ENCODE measurements at regions not wholly inside any gene's neighbourhood (a gene's known extent, or its start where the extent isn't known, plus 50 kb on each side); places are given as distances from the start of the nearest gene placed in this dataset.

DNA sequence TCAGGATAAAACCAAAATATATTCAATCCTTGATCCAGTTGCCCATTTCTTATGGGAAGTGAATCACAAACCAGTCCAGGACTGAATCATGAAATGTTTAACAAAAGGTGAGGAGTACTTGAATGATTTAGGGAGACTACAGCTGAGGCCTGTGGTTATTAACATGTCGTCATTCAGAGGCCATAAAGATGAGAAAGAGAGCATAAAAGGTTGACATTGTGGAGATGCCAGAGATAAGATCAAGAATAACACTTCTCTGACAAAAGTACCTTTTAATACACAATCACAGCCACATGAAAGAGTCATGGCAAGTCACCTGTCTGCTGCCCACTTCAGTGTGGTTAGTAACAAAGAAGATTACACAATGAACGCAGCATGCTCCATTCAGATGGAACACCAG lies 1195.7 kb upstream of the SORCS1 start:
- TF ChIP-seq, protein P1, sequence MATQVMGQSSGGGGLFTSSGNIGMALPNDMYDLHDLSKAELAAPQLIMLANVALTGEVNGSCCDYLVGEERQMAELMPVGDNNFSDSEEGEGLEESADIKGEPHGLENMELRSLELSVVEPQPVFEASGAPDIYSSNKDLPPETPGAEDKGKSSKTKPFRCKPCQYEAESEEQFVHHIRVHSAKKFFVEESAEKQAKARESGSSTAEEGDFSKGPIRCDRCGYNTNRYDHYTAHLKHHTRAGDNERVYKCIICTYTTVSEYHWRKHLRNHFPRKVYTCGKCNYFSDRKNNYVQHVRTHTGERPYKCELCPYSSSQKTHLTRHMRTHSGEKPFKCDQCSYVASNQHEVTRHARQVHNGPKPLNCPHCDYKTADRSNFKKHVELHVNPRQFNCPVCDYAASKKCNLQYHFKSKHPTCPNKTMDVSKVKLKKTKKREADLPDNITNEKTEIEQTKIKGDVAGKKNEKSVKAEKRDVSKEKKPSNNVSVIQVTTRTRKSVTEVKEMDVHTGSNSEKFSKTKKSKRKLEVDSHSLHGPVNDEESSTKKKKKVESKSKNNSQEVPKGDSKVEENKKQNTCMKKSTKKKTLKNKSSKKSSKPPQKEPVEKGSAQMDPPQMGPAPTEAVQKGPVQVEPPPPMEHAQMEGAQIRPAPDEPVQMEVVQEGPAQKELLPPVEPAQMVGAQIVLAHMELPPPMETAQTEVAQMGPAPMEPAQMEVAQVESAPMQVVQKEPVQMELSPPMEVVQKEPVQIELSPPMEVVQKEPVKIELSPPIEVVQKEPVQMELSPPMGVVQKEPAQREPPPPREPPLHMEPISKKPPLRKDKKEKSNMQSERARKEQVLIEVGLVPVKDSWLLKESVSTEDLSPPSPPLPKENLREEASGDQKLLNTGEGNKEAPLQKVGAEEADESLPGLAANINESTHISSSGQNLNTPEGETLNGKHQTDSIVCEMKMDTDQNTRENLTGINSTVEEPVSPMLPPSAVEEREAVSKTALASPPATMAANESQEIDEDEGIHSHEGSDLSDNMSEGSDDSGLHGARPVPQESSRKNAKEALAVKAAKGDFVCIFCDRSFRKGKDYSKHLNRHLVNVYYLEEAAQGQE (IDR thresholded peaks at IDR 0.05; ENCODE audit: unreplicated experiment), result no peak
- TF ChIP-seq, protein P2, sequence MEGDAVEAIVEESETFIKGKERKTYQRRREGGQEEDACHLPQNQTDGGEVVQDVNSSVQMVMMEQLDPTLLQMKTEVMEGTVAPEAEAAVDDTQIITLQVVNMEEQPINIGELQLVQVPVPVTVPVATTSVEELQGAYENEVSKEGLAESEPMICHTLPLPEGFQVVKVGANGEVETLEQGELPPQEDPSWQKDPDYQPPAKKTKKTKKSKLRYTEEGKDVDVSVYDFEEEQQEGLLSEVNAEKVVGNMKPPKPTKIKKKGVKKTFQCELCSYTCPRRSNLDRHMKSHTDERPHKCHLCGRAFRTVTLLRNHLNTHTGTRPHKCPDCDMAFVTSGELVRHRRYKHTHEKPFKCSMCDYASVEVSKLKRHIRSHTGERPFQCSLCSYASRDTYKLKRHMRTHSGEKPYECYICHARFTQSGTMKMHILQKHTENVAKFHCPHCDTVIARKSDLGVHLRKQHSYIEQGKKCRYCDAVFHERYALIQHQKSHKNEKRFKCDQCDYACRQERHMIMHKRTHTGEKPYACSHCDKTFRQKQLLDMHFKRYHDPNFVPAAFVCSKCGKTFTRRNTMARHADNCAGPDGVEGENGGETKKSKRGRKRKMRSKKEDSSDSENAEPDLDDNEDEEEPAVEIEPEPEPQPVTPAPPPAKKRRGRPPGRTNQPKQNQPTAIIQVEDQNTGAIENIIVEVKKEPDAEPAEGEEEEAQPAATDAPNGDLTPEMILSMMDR (conservative IDR thresholded peaks at IDR 0.05; ENCODE audit: low read depth in 2 of 2), result no peak
- TF ChIP-seq EZH2 (IDR thresholded peaks at IDR 0.05; ENCODE audit: low read depth, unreplicated experiment) (no peak), JUNB (IDR thresholded peaks at IDR 0.05; ENCODE audit: unreplicated experiment) (no peak), EZH2phosphoT487 (IDR thresholded peaks at IDR 0.05; ENCODE audit: unreplicated experiment) (no peak), POLR2AphosphoS5 (IDR thresholded peaks at IDR 0.05; ENCODE audit: low read depth) (no peak), CREB1 (CRISPR knock-in tag; IDR thresholded peaks at IDR 0.05; ENCODE audit: low read depth) (no peak), STAT1 (IDR thresholded peaks at IDR 0.05; ENCODE audit: unreplicated experiment) (no peak), ZNF331 (CRISPR knock-in tag; IDR thresholded peaks at IDR 0.05; ENCODE audit: low read depth) (no peak)
- TF ChIP-seq, protein P3, sequence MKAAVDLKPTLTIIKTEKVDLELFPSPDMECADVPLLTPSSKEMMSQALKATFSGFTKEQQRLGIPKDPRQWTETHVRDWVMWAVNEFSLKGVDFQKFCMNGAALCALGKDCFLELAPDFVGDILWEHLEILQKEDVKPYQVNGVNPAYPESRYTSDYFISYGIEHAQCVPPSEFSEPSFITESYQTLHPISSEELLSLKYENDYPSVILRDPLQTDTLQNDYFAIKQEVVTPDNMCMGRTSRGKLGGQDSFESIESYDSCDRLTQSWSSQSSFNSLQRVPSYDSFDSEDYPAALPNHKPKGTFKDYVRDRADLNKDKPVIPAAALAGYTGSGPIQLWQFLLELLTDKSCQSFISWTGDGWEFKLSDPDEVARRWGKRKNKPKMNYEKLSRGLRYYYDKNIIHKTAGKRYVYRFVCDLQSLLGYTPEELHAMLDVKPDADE (IDR thresholded peaks at IDR 0.05), result no peak

All from GM23338 (cell line).